Kidney tubule cell (primary cell): ENCODE measurements at regions not wholly inside any gene's neighbourhood (a gene's known extent, or its start where the extent isn't known, plus 50 kb on each side); places are given as distances from the start of the nearest gene placed in this dataset.

ENCODE experiments used
- DNase-seq: peaks from one replicate; pipeline ENCODE4 v3.0.0-alpha.2; 2018; ENCODE audit warnings: low spot score

- DNase-seq: no peak
These were observed 372.5 kb upstream of the GRIA1 start for GRCh38 chr5:153118018-153118417.

- no peak for DNase-seq
These were observed 368.1 kb upstream of the GRIA1 start for GRCh38 chr5:153122403-153122802.

- DNase-seq: no peak
These were observed 360.2 kb upstream of the GRIA1 start for GRCh38 chr5:153130296-153130695.

GRCh38 chr5:153135411-153135810 is 355.1 kb upstream of the GRIA1 start:
- peak; percentile 58 for DNase-seq

- no peak for DNase-seq
These were observed 353.4 kb upstream of the GRIA1 start for GRCh38 chr5:153136910-153137614.

GRCh38 chr5:153147891-153148623 is 342.4 kb upstream of the GRIA1 start:
- DNase-seq: peak; percentile 69

GRCh38 chr5:153148624-153148976 is 341.9 kb upstream of the GRIA1 start:
- DNase-seq: no peak

GRCh38 chr5:153151558-153151957 is 338.9 kb upstream of the GRIA1 start:
- DNase-seq: no peak

GRCh38 chr5:153153086-153153485 is 337.4 kb upstream of the GRIA1 start:
- peak; percentile 18 for DNase-seq

- DNase-seq: peak; percentile 49
These were observed 333.3 kb upstream of the GRIA1 start for GRCh38 chr5:153157156-153157555.

GRCh38 chr5:153158608-153159007 is 331.9 kb upstream of the GRIA1 start:
- peak; percentile 18 for DNase-seq

- DNase-seq: peak; percentile 59
These were observed 330.9 kb upstream of the GRIA1 start for GRCh38 chr5:153159616-153160015.

- DNase-seq: no peak
These were observed 322.2 kb upstream of the GRIA1 start for GRCh38 chr5:153168241-153168640.

GRCh38 chr5:153187503-153187902 is 303.0 kb upstream of the GRIA1 start:
- DNase-seq: no peak

GRCh38 chr5:153206361-153206760 is 284.1 kb upstream of the GRIA1 start:
- DNase-seq: no peak

- no peak for DNase-seq
These were observed 281.5 kb upstream of the GRIA1 start for GRCh38 chr5:153209016-153209415.

- DNase-seq: no peak
These were observed 280.8 kb upstream of the GRIA1 start for GRCh38 chr5:153209687-153210086.

GRCh38 chr5:153211076-153211475 is 279.4 kb upstream of the GRIA1 start:
- no peak for DNase-seq

- DNase-seq: no peak
These were observed 278.0 kb upstream of the GRIA1 start for GRCh38 chr5:153212471-153212870.

- DNase-seq: no peak
These were observed 267.5 kb upstream of the GRIA1 start for GRCh38 chr5:153222936-153223335.

GRCh38 chr5:153223376-153223775 is 267.1 kb upstream of the GRIA1 start:
- no peak for DNase-seq

- DNase-seq: no peak
These were observed 265.8 kb upstream of the GRIA1 start for GRCh38 chr5:153224651-153225050.

GRCh38 chr5:153233933-153234332 is 256.5 kb upstream of the GRIA1 start:
- no peak for DNase-seq

GRCh38 chr5:153236319-153236718 is 254.2 kb upstream of the GRIA1 start:
- no peak for DNase-seq
